GM23338 (cell line): ENCODE measurements at regions not wholly inside any gene's neighbourhood (a gene's known extent, or its start where the extent isn't known, plus 50 kb on each side); places are given as distances from the start of the nearest gene placed in this dataset.

ENCODE experiments used
- ATAC-seq: fragments of 200-7000 bp; cut with Tn5 transposase; 3 replicates; pipeline ENCODE4 v1.9.1; 2020
- DNase-seq: peaks from one replicate; pipeline ENCODE4 v3.0.0-alpha.2; 2015; ENCODE audit warnings: low spot score
- H2AFZ ChIP-seq: fragments of 200-600 bp; sonication (generic); 2 replicates; pipeline ENCODE4 v1.8.0; 2016; ENCODE audit warnings: antibody characterized with exemption, mild to moderate bottlenecking, moderate library complexity
- H3F3A ChIP-seq: fragments of 200-600 bp; sonication (generic); replicated peaks from 2 replicates; pipeline ENCODE4 v1.8.0; 2017; ENCODE audit warnings: antibody characterized with exemption, mixed run types, low read depth
- H3K27ac ChIP-seq: fragments of 200-600 bp; sonication (generic); 2 replicates; pipeline ENCODE4 v1.6.1; 2016; ENCODE audit warnings: low read depth
- H3K27me3 ChIP-seq: fragments of 200-600 bp; sonication (generic); 2 replicates; pipeline ENCODE4 v1.8.0; 2016; ENCODE audit warnings: mild to moderate bottlenecking, mixed run types, moderate library complexity; ENCODE audit not compliant: insufficient read depth
- H3K36me3 ChIP-seq: fragments of 200-600 bp; sonication (generic); 2 replicates; pipeline ENCODE4 v1.8.0; 2016; ENCODE audit warnings: mild to moderate bottlenecking; ENCODE audit not compliant: insufficient read depth
- H3K4me1 ChIP-seq: fragments of 200-600 bp; sonication (generic); 2 replicates; pipeline ENCODE4 v1.8.0; 2016; ENCODE audit warnings: mild to moderate bottlenecking, moderate library complexity; ENCODE audit not compliant: insufficient read depth
- H3K4me2 ChIP-seq: fragments of 200-600 bp; sonication (generic); 2 replicates; pipeline ENCODE4 v1.7.1; 2017; ENCODE audit warnings: mixed run types
- H3K4me3 ChIP-seq: fragments of 200-600 bp; sonication (generic); 2 replicates; pipeline ENCODE4 v1.6.1; 2016; ENCODE audit warnings: mixed run types
- H3K79me2 ChIP-seq: fragments of 200-600 bp; sonication (generic); replicated peaks from 2 replicates; pipeline ENCODE4 v1.8.0; 2017; ENCODE audit warnings: mild to moderate bottlenecking; ENCODE audit not compliant: insufficient read depth
- H3K9me2 ChIP-seq: fragments of 200-600 bp; sonication (generic); 2 replicates; pipeline ENCODE4 v1.8.0; 2017; ENCODE audit not compliant: insufficient read depth
- H4K20me1 ChIP-seq: fragments of 200-600 bp; sonication (generic); replicated peaks from 2 replicates; pipeline ENCODE4 v1.8.0; 2017; ENCODE audit warnings: mild to moderate bottlenecking; ENCODE audit not compliant: insufficient read depth
- H3K27ac Mint-ChIP-seq: 2 replicates; pipeline ENCODE4 v1.8.0; 2020; ENCODE audit warnings: inconsistent platforms, mild to moderate bottlenecking, moderate library complexity, mixed read lengths
- H3K27me3 Mint-ChIP-seq: 3 replicates; pipeline ENCODE4 v1.8.0; 2022; ENCODE audit warnings: low read depth, mild to moderate bottlenecking, moderate library complexity, mixed read lengths, inconsistent platforms; ENCODE audit not compliant: insufficient read depth, poor library complexity
- H3K36me3 Mint-ChIP-seq: 3 replicates; pipeline ENCODE4 v1.8.0; 2021; ENCODE audit warnings: low read depth, mild to moderate bottlenecking, inconsistent platforms, moderate library complexity, mixed read lengths
- H3K4me1 Mint-ChIP-seq: 3 replicates; pipeline ENCODE4 v1.8.0; 2020; ENCODE audit warnings: mild to moderate bottlenecking, inconsistent platforms, mixed read lengths
- H3K4me3 Mint-ChIP-seq: 3 replicates; pipeline ENCODE4 v1.8.0; 2021; ENCODE audit warnings: moderate library complexity, mild to moderate bottlenecking, inconsistent platforms, mixed read lengths
- H3K9me3 Mint-ChIP-seq: 3 replicates; pipeline ENCODE4 v1.8.0; 2020; ENCODE audit warnings: moderate library complexity, mild to moderate bottlenecking, inconsistent platforms, mixed read lengths
- CREB1 ChIP-seq: fragments of 250-450 bp; sonication (Bioruptor Pico); IDR thresholded peaks from 2 replicates; pipeline ENCODE4 v1.5.0; 2020; ENCODE audit warnings: low read depth, mild to moderate bottlenecking, moderate library complexity
- CTCF ChIP-seq, 2 experiments: fragments of 200-600 bp in 1 of 2; sonication (generic) in 1 of 2; conservative IDR thresholded peaks; 2 replicates each; pipeline versions ENCODE4 v1.5.1 to v1.6.1; 2016 to 2017; ENCODE audit warnings: antibody characterized with exemption in 2 of 2, low read depth in 2 of 2, mild to moderate bottlenecking in 2 of 2, moderate library complexity in 1 of 2
- EZH2 ChIP-seq: fragments of 200-600 bp; sonication (generic); IDR thresholded peaks from one replicate; pipeline ENCODE4 v1.8.0; 2017; ENCODE audit warnings: antibody characterized with exemption, mild to moderate bottlenecking, low read depth; ENCODE audit not compliant: unreplicated experiment
- EZH2phosphoT487 ChIP-seq: fragments of 200-600 bp; sonication (generic); IDR thresholded peaks from one replicate; pipeline ENCODE4 v1.8.1; 2018; ENCODE audit warnings: antibody characterized with exemption; ENCODE audit not compliant: unreplicated experiment
- JUNB ChIP-seq: IDR thresholded peaks from one replicate; pipeline ENCODE4 v1.6.1; 2016; ENCODE audit warnings: antibody characterized with exemption; ENCODE audit not compliant: unreplicated experiment
- NANOG ChIP-seq: IDR thresholded peaks from 2 replicates; pipeline ENCODE4 v1.6.1; 2016; ENCODE audit warnings: antibody characterized with exemption, borderline replicate concordance
- POLR2AphosphoS5 ChIP-seq: IDR thresholded peaks from 2 replicates; pipeline ENCODE4 v1.6.1; 2016; ENCODE audit warnings: antibody characterized with exemption, low read depth
- REST ChIP-seq: IDR thresholded peaks from one replicate; pipeline ENCODE4 v1.6.1; 2018; ENCODE audit warnings: antibody characterized with exemption; ENCODE audit not compliant: unreplicated experiment
- STAT1 ChIP-seq: IDR thresholded peaks from one replicate; pipeline ENCODE4 v1.6.1; 2016; ENCODE audit warnings: antibody characterized with exemption; ENCODE audit not compliant: unreplicated experiment
- ZNF114 ChIP-seq: fragments of 250-450 bp; sonication (Bioruptor Pico); IDR thresholded peaks from 2 replicates; pipeline ENCODE4 v1.5.0; 2020; ENCODE audit warnings: mild to moderate bottlenecking, moderate library complexity
- ZNF331 ChIP-seq: fragments of 250-450 bp; sonication (Bioruptor Pico); IDR thresholded peaks from 2 replicates; pipeline ENCODE4 v1.5.0; 2020; ENCODE audit warnings: low read depth, mild to moderate bottlenecking, moderate library complexity
- TF ChIP-seq, protein P1 (sequence below): IDR thresholded peaks from 2 replicates; pipeline ENCODE4 v1.6.1; 2016; ENCODE audit warnings: antibody characterized with exemption
- TF ChIP-seq, protein P2 (sequence below): fragments of 250-450 bp; sonication (Bioruptor Pico); IDR thresholded peaks from 2 replicates; pipeline ENCODE4 v1.5.0; 2020; ENCODE audit warnings: mild to moderate bottlenecking, moderate library complexity

GRCh38 chr15:49793943-49794342, 173.1 kb downstream of the DTWD1 start:
- H3K4me2 ChIP-seq: no peak overlapping the region
- H3F3A ChIP-seq: no peaks in the 10 kb centered on the region
- H2AFZ ChIP-seq: peak overlapping the region; percentile 8; the same call in 1 of the 2 replicates
- H3K4me3 ChIP-seq: no peak overlapping the region
- H3K9me3 Mint-ChIP-seq: peaks cover 40% of the 10 kb centered on the region
- ATAC-seq: no peak
- H3K9me2 ChIP-seq: 0 out of 2 replicates have a peak, but pooled peaks cover 12% of the 10 kb centered on the region
- H3K27ac ChIP-seq: no peak overlapping the region
- H4K20me1 ChIP-seq: no peaks in the 10 kb centered on the region
- H3K79me2 ChIP-seq: no peaks in the 10 kb centered on the region
- DNase-seq: peak; percentile 1
- peaks cover 9% of the 10 kb centered on the region; the same call in 1 of the 3 replicates for H3K36me3 Mint-ChIP-seq
- H3K36me3 ChIP-seq: peaks cover 4% of the 10 kb centered on the region; the same call in 1 of the 2 replicates
- H3K4me1 ChIP-seq: no peaks in the 10 kb centered on the region
- TF ChIP-seq REST (no peak), POLR2AphosphoS5 (no peak), CTCF (conservative IDR thresholded peaks at IDR 0.05; ENCODE audit: low read depth in 2 of 2) (no peak), EZH2 (no peak), CREB1 (CRISPR knock-in tag) (no peak), JUNB (no peak), ZNF331 (CRISPR knock-in tag) (no peak), NANOG (no peak), STAT1 (no peak), ZNF114 (CRISPR knock-in tag) (no peak), EZH2phosphoT487 (no peak)
- TF ChIP-seq, protein P1, sequence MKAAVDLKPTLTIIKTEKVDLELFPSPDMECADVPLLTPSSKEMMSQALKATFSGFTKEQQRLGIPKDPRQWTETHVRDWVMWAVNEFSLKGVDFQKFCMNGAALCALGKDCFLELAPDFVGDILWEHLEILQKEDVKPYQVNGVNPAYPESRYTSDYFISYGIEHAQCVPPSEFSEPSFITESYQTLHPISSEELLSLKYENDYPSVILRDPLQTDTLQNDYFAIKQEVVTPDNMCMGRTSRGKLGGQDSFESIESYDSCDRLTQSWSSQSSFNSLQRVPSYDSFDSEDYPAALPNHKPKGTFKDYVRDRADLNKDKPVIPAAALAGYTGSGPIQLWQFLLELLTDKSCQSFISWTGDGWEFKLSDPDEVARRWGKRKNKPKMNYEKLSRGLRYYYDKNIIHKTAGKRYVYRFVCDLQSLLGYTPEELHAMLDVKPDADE: no peak
- TF ChIP-seq, protein P2, sequence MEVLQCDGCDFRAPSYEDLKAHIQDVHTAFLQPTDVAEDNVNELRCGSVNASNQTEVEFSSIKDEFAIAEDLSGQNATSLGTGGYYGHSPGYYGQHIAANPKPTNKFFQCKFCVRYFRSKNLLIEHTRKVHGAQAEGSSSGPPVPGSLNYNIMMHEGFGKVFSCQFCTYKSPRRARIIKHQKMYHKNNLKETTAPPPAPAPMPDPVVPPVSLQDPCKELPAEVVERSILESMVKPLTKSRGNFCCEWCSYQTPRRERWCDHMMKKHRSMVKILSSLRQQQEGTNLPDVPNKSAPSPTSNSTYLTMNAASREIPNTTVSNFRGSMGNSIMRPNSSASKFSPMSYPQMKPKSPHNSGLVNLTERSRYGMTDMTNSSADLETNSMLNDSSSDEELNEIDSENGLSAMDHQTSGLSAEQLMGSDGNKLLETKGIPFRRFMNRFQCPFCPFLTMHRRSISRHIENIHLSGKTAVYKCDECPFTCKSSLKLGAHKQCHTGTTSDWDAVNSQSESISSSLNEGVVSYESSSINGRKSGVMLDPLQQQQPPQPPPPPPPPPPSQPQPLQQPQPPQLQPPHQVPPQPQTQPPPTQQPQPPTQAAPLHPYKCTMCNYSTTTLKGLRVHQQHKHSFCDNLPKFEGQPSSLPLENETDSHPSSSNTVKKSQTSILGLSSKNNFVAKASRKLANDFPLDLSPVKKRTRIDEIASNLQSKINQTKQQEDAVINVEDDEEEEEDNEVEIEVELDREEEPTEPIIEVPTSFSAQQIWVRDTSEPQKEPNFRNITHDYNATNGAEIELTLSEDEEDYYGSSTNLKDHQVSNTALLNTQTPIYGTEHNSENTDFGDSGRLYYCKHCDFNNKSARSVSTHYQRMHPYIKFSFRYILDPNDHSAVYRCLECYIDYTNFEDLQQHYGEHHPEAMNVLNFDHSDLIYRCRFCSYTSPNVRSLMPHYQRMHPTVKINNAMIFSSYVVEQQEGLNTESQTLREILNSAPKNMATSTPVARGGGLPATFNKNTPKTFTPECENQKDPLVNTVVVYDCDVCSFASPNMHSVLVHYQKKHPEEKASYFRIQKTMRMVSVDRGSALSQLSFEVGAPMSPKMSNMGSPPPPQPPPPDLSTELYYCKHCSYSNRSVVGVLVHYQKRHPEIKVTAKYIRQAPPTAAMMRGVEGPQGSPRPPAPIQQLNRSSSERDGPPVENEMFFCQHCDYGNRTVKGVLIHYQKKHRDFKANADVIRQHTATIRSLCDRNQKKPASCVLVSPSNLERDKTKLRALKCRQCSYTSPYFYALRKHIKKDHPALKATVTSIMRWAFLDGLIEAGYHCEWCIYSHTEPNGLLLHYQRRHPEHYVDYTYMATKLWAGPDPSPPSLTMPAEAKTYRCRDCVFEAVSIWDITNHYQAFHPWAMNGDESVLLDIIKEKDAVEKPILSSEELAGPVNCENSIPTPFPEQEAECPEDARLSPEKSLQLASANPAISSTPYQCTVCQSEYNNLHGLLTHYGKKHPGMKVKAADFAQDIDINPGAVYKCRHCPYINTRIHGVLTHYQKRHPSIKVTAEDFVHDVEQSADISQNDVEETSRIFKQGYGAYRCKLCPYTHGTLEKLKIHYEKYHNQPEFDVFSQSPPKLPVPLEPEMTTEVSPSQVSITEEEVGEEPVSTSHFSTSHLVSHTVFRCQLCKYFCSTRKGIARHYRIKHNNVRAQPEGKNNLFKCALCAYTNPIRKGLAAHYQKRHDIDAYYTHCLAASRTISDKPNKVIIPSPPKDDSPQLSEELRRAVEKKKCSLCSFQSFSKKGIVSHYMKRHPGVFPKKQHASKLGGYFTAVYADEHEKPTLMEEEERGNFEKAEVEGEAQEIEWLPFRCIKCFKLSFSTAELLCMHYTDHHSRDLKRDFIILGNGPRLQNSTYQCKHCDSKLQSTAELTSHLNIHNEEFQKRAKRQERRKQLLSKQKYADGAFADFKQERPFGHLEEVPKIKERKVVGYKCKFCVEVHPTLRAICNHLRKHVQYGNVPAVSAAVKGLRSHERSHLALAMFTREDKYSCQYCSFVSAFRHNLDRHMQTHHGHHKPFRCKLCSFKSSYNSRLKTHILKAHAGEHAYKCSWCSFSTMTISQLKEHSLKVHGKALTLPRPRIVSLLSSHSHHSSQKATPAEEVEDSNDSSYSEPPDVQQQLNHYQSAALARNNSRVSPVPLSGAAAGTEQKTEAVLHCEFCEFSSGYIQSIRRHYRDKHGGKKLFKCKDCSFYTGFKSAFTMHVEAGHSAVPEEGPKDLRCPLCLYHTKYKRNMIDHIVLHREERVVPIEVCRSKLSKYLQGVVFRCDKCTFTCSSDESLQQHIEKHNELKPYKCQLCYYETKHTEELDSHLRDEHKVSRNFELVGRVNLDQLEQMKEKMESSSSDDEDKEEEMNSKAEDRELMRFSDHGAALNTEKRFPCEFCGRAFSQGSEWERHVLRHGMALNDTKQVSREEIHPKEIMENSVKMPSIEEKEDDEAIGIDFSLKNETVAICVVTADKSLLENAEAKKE (CRISPR knock-in tag): no peak
- H3K4me1 Mint-ChIP-seq: no peaks in the 10 kb centered on the region
- no peak overlapping the region for H3K4me3 Mint-ChIP-seq
- H3K27ac Mint-ChIP-seq: no peak overlapping the region
- no peaks in the 10 kb centered on the region for H3K27me3 ChIP-seq
- no peaks in the 10 kb centered on the region for H3K27me3 Mint-ChIP-seq
